ENCODE measurements at regions not wholly inside any gene's neighbourhood (a gene's known extent, or its start where the extent isn't known, plus 50 kb on each side); places are given as distances from the start of the nearest gene placed in this dataset.

DNA sequence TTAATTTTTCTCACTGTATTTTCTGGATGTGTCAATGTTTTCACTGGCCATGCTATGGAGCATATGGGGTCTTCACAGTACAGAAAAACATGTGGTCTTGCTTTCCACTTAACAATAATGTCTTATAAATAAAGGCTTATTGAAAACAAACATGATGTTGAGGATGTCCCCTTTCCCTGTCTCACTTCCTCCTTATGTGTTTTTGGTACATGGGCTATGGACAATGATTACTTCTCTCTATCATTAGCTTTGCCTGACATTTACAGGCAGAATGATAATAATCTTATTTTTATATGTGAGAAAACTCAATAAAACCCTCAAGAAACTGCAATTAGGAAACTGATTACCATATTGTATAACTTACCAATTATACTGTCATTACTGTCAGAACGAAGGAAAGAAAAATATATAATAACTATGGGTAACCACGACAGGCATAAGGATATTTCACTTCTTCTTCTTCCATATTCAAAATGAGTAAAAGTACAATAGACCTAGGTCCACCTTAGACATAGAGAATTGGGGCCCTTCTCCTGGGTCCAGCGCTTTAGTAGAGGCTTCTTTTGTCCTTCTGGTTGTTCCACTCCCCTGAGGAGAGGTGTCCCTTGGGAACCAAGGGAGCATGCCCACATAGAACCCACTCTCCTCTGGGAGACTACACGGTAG is 375.0 kb downstream of the MAN2A1 start:
- H3K27me3 ChIP-seq (ENCODE audit: control insufficient read depth, insufficient read depth, low read length), result no peaks in the 10 kb centered on the region
- WGBS (ENCODE audit: insufficient coverage, insufficient read length), result no CpG with 5 or more reads among the region's 4 CpGs
- no peak overlapping the region for H3K4me3 ChIP-seq (ENCODE audit: low read length)
- H3K36me3 ChIP-seq (ENCODE audit: control insufficient read depth, insufficient read depth, low read length), result no peaks in the 10 kb centered on the region
- DNase-seq (ENCODE audit: low read depth, low spot score), result no peak
- H3K4me1 ChIP-seq (ENCODE audit: control insufficient read depth, insufficient read depth, low read length), result no peaks in the 10 kb centered on the region
- H3K9me3 ChIP-seq (ENCODE audit: control insufficient read depth, insufficient read depth, low read length), result no peaks in the 10 kb centered on the region
- no peak overlapping the region for H3K27ac ChIP-seq (ENCODE audit: low read length)

DNA sequence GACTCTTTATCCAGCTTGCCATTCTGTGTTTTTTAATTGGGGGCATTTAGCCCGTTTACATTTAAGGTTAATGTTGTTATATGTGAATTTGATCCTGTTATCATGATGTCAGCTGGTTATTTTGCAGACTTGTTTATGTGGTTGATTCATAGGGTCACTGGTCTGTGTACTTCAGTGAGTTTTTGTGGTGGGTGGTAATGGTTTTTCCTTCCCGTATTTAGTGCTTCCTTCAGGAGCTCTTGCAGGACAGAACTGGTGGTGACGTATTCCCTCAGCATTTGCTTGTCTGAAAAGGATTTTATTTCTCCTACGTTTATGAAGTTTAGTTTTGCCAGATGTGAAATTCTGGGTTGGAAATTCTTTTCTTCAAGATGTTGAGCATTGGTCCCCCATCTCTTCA is 381.1 kb downstream of the MAN2A1 start:
- Histone ChIP-seq H3K4me1 (ENCODE audit: control insufficient read depth, insufficient read depth, low read length) (no peaks in the 10 kb centered on the region), H3K27me3 (ENCODE audit: control insufficient read depth, insufficient read depth, low read length) (no peaks in the 10 kb centered on the region), H3K9me3 (ENCODE audit: control insufficient read depth, insufficient read depth, low read length) (no peaks in the 10 kb centered on the region), H3K27ac (ENCODE audit: low read length) (no peak overlapping the region), H3K4me3 (ENCODE audit: low read length) (no peak overlapping the region), H3K36me3 (ENCODE audit: control insufficient read depth, insufficient read depth, low read length) (no peaks in the 10 kb centered on the region)
- WGBS (ENCODE audit: insufficient coverage, insufficient read length), result no CpG with 5 or more reads among the region's 4 CpGs
- no peak for DNase-seq (ENCODE audit: low read depth, low spot score)

DNA sequence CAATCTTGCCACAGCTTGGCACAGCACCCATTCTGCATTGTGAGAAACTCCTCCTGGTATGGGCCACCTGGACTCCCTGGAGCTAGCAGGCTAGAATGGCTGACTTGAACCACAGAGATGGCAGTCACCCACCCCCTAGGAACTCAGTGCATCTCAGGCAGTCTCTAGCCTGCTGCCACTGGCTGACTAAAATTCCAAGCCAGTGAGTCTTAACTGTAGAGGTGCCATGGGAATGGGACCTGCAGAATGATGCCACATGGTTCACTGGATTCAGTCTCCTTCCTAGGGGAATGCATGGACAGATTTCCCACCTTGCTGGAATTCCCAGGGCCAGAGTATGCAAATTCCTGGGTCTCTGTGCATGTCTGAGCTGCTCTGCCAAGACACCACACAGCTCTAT is 382.9 kb downstream of the MAN2A1 start:
- no peak overlapping the region for H3K27ac ChIP-seq (ENCODE audit: low read length)
- no peak for DNase-seq (ENCODE audit: low read depth, low spot score)
- H3K4me3 ChIP-seq (ENCODE audit: low read length), result no peak overlapping the region
- no peaks in the 10 kb centered on the region for H3K9me3 ChIP-seq (ENCODE audit: control insufficient read depth, insufficient read depth, low read length)
- H3K36me3 ChIP-seq (ENCODE audit: control insufficient read depth, insufficient read depth, low read length), result no peaks in the 10 kb centered on the region
- H3K4me1 ChIP-seq (ENCODE audit: control insufficient read depth, insufficient read depth, low read length), result no peaks in the 10 kb centered on the region
- H3K27me3 ChIP-seq (ENCODE audit: control insufficient read depth, insufficient read depth, low read length), result no peaks in the 10 kb centered on the region

DNA sequence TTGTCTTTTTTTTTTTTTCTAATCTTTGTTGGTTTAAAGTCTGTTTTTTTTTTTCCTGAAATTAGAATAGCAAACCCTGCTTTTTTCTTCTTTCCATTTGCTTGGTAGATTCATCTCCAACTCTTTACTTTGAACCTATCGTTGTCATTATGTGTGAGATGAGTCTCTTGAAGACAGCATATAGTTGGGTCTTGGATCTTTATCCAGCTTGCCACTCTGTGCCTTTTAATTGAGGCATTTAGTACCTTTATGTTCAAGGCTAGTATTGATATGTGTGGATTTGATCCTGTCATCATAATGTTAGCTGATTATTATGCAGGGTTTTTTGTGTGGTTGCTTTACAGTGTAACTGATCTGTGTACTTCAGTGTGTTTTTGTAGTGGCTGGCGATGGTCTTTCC is 383.8 kb downstream of the MAN2A1 start:
- Histone ChIP-seq H3K27ac (ENCODE audit: low read length) (no peak overlapping the region), H3K9me3 (ENCODE audit: control insufficient read depth, insufficient read depth, low read length) (no peaks in the 10 kb centered on the region), H3K4me1 (ENCODE audit: control insufficient read depth, insufficient read depth, low read length) (no peaks in the 10 kb centered on the region), H3K36me3 (ENCODE audit: control insufficient read depth, insufficient read depth, low read length) (no peaks in the 10 kb centered on the region), H3K27me3 (ENCODE audit: control insufficient read depth, insufficient read depth, low read length) (no peaks in the 10 kb centered on the region), H3K4me3 (ENCODE audit: low read length) (no peak overlapping the region)
- WGBS (ENCODE audit: insufficient coverage, insufficient read length), result no CpG with 5 or more reads among the region's 2 CpGs
- no peak for DNase-seq (ENCODE audit: low read depth, low spot score)

DNA sequence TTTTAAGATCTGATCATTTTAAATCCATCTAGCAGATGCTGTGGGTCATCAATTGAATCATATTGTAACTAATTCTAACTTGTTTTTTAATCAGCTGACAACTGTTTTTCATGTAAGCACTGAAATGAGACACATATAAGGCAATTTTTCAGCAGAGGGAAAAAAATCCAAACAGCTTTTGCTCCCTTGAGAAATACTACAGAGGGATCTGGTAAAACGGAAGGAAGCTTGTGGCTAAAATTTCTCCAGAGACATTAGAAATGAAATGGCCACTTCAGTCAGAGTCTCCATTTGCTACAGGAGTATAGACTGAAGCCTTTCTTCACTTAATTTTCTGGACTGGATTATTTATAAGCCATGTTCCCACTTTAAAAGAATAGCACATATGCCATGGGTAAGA is 385.9 kb downstream of the MAN2A1 start:
- no peak for DNase-seq (ENCODE audit: low read depth, low spot score)
- no peak overlapping the region for H3K4me3 ChIP-seq (ENCODE audit: low read length)
- H3K36me3 ChIP-seq (ENCODE audit: control insufficient read depth, insufficient read depth, low read length), result no peaks in the 10 kb centered on the region
- no CpG with 5 or more reads among the region's 1 CpG for WGBS (ENCODE audit: insufficient coverage, insufficient read length)
- no peaks in the 10 kb centered on the region for H3K9me3 ChIP-seq (ENCODE audit: control insufficient read depth, insufficient read depth, low read length)
- H3K4me1 ChIP-seq (ENCODE audit: control insufficient read depth, insufficient read depth, low read length), result no peaks in the 10 kb centered on the region
- no peaks in the 10 kb centered on the region for H3K27me3 ChIP-seq (ENCODE audit: control insufficient read depth, insufficient read depth, low read length)
- H3K27ac ChIP-seq (ENCODE audit: low read length), result no peak overlapping the region

DNA sequence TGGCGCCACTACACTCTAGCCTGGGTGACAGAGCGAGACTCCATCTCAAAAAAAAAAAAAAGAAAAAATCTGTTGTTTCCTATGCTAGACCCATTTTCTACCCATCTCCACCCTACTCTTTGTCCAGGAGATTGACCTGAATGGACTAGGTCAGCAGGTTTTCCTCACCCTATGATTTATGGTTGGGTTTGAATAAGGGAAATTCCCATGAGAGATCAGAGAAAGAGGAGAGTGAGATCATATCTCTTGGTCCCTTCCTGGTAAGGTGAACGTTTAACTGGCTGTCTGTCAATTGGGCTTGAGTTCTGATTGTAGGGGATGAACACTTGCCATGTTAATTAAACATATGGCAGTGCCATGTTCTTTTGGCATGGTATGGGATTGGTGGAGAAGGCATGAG is 387.4 kb downstream of the MAN2A1 start:
- Histone ChIP-seq H3K4me3 (ENCODE audit: low read length) (no peak overlapping the region), H3K36me3 (ENCODE audit: control insufficient read depth, insufficient read depth, low read length) (no peaks in the 10 kb centered on the region)
- no CpG with 5 or more reads among the region's 3 CpGs for WGBS (ENCODE audit: insufficient coverage, insufficient read length)

DNA sequence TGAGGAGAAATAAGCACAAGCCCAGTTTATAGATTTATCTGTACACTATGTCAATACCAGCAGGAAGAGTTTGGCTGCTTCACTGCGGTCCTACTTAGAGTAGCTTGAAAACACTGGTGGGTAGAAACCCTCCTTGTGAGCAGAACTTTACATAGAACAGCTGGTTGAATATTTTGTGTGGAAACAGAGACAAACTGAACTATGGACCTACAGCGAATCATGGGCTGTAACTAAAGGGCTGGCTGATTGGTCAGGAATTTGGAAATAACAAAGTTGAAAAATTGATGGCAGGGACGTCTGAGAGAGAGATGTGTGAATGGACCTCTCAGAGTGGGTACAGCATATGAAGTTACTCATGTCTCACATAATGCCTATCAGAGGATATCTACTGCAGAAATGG is 392.5 kb downstream of the MAN2A1 start:
- no peak for DNase-seq (ENCODE audit: low read depth, low spot score)
- H3K27ac ChIP-seq (ENCODE audit: low read length), result no peak overlapping the region
- no peak overlapping the region for H3K4me3 ChIP-seq (ENCODE audit: low read length)
- no peaks in the 10 kb centered on the region for H3K36me3 ChIP-seq (ENCODE audit: control insufficient read depth, insufficient read depth, low read length)
- no CpG with 5 or more reads among the region's 3 CpGs for WGBS (ENCODE audit: insufficient coverage, insufficient read length)
- no peaks in the 10 kb centered on the region for H3K9me3 ChIP-seq (ENCODE audit: control insufficient read depth, insufficient read depth, low read length)
- H3K4me1 ChIP-seq (ENCODE audit: control insufficient read depth, insufficient read depth, low read length), result no peaks in the 10 kb centered on the region
- H3K27me3 ChIP-seq (ENCODE audit: control insufficient read depth, insufficient read depth, low read length), result no peaks in the 10 kb centered on the region

More for the DNA sequence above, 387.4 kb downstream of the MAN2A1 start:
- Histone ChIP-seq H3K27ac (ENCODE audit: low read length) (no peak overlapping the region), H3K9me3 (ENCODE audit: control insufficient read depth, insufficient read depth, low read length) (no peaks in the 10 kb centered on the region), H3K4me1 (ENCODE audit: control insufficient read depth, insufficient read depth, low read length) (no peaks in the 10 kb centered on the region), H3K27me3 (ENCODE audit: control insufficient read depth, insufficient read depth, low read length) (no peaks in the 10 kb centered on the region)
- no peak for DNase-seq (ENCODE audit: low read depth, low spot score)

DNA sequence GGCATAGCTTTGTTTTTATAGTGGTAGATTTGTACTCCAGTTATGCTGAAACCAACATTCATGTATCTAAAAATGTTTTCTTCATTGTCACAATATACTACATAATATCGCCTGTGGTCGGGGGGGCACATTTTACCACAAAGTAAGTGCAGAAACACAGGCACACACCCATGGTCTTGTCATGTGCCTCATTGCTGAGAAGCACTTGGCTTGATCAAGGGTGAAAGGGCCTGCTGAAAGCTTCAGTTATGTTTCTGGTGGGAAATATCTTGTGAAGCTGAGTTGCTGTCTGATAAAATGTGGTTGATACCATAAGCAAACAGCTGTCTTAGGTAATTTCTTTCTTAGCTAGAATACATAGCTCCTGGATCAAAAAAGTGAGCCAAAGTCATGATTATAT is 393.1 kb downstream of the MAN2A1 start:
- Histone ChIP-seq H3K27me3 (ENCODE audit: control insufficient read depth, insufficient read depth, low read length) (no peaks in the 10 kb centered on the region), H3K4me3 (ENCODE audit: low read length) (no peak overlapping the region), H3K36me3 (ENCODE audit: control insufficient read depth, insufficient read depth, low read length) (no peaks in the 10 kb centered on the region), H3K27ac (ENCODE audit: low read length) (no peak overlapping the region), H3K9me3 (ENCODE audit: control insufficient read depth, insufficient read depth, low read length) (no peaks in the 10 kb centered on the region), H3K4me1 (ENCODE audit: control insufficient read depth, insufficient read depth, low read length) (no peaks in the 10 kb centered on the region)
- WGBS (ENCODE audit: insufficient coverage, insufficient read length), result no CpG with 5 or more reads among the region's 2 CpGs
- no peak for DNase-seq (ENCODE audit: low read depth, low spot score)

DNA sequence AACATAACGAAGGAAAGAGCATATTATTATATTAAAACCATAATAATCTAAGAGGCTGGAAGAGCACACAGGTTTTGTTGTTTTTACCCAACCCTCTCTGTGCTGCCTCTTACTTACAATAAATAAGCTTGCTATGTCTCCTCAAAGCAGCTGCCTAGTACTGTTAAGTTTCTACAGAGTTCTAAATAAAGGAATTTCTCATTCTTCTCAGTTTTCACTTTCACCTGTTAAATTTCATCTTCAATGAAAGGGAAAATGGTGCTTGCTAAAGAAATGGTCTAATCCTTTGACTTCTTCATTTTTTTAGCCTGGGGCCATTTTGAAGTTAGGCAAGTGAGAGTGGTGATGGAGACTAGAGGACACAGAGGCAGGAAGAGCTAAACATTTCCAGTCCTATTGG is 396.1 kb downstream of the MAN2A1 start:
- no peaks in the 10 kb centered on the region for H3K9me3 ChIP-seq (ENCODE audit: control insufficient read depth, insufficient read depth, low read length)
- no CpG with 5 or more reads among the region's 1 CpG for WGBS (ENCODE audit: insufficient coverage, insufficient read length)
- H3K27ac ChIP-seq (ENCODE audit: low read length), result no peak overlapping the region
- H3K36me3 ChIP-seq (ENCODE audit: control insufficient read depth, insufficient read depth, low read length), result no peaks in the 10 kb centered on the region
- no peaks in the 10 kb centered on the region for H3K4me1 ChIP-seq (ENCODE audit: control insufficient read depth, insufficient read depth, low read length)
- no peaks in the 10 kb centered on the region for H3K27me3 ChIP-seq (ENCODE audit: control insufficient read depth, insufficient read depth, low read length)
- H3K4me3 ChIP-seq (ENCODE audit: low read length), result no peak overlapping the region
- no peak for DNase-seq (ENCODE audit: low read depth, low spot score)

DNA sequence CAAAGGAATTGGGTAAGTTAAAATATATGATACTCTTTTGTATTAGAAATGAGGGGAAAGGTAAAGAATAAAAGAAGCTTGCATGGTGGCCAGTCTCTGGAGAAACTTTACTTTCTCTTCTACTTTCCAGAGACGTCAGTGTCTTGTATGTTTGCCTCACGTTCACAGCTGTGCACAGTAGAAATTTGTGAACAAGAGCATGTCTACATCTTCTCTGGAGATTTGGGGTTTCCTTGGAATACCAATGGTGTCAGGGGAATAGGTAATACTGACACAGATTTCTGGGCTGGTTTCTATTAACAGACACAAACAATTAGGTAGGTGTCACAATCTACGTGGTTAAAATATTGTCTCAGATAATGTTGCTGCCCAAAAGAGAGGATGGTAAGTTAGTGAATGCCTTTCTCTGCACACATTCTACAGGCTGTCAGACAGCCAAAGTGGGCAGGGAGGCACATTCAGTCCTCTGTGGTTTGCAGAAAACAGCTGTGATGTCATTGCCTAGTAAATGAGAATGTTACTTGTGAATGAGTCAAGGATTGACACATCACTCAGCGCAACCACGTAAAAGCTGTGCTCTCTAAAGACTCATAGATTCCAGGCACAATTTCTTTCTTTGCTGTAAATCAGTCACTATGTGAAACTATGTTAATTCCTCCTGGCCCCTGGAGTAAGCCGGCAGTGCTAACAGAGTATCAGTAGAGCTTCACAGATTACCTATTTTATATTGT is 397.1 kb downstream of the MAN2A1 start:
- WGBS (ENCODE audit: insufficient coverage, insufficient read length), result no CpG with 5 or more reads among the region's 6 CpGs
- H3K27ac ChIP-seq (ENCODE audit: low read length), result no peak overlapping the region
- DNase-seq (ENCODE audit: low read depth, low spot score), result no peak
- H3K4me3 ChIP-seq (ENCODE audit: low read length), result no peak overlapping the region
- H3K27me3 ChIP-seq (ENCODE audit: control insufficient read depth, insufficient read depth, low read length), result no peaks in the 10 kb centered on the region
- no peaks in the 10 kb centered on the region for H3K4me1 ChIP-seq (ENCODE audit: control insufficient read depth, insufficient read depth, low read length)
- no peaks in the 10 kb centered on the region for H3K9me3 ChIP-seq (ENCODE audit: control insufficient read depth, insufficient read depth, low read length)
- H3K36me3 ChIP-seq (ENCODE audit: control insufficient read depth, insufficient read depth, low read length), result no peaks in the 10 kb centered on the region

DNA sequence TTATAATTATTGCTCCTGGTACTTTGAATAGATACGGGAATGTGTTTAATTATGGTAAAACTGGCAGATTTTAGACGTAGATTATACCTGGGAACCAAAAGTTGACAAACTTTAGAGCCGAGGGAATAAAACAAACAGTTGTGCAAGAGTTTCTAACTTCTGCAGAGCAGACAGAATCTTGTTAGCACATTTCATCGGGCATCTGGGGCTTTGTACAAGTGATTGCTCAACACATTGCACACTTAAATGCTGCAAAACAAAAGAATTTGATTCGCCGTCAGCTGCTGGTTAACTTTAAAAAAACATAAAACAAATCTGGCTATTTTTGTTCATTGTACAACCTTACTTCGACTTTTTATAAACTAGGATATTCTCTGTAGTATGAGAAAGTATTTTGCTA is 398.1 kb downstream of the MAN2A1 start:
- H3K4me3 ChIP-seq (ENCODE audit: low read length), result no peak overlapping the region
- no peaks in the 10 kb centered on the region for H3K4me1 ChIP-seq (ENCODE audit: control insufficient read depth, insufficient read depth, low read length)
- WGBS (ENCODE audit: insufficient coverage, insufficient read length), result no CpG with 5 or more reads among the region's 7 CpGs
- H3K36me3 ChIP-seq (ENCODE audit: control insufficient read depth, insufficient read depth, low read length), result no peaks in the 10 kb centered on the region
- H3K27ac ChIP-seq (ENCODE audit: low read length), result no peak overlapping the region
- H3K9me3 ChIP-seq (ENCODE audit: control insufficient read depth, insufficient read depth, low read length), result no peaks in the 10 kb centered on the region
- no peaks in the 10 kb centered on the region for H3K27me3 ChIP-seq (ENCODE audit: control insufficient read depth, insufficient read depth, low read length)
- DNase-seq (ENCODE audit: low read depth, low spot score), result no peak
